Activated gamma-delta T cell treated with anti-CD3 and anti-CD28 coated beads, Interleukin-2, amount 50 U/mL, for 16 hours (primary cell): ENCODE measurements at regions not wholly inside any gene's neighbourhood (a gene's known extent, or its start where the extent isn't known, plus 50 kb on each side); places are given as distances from the start of the nearest gene placed in this dataset.

Source experiments
- DNase-seq: peaks from one replicate; pipeline ENCODE4 v3.0.0-alpha.2; 2020; ENCODE audit warnings: low read depth

- no peak for DNase-seq
These were observed 193.3 kb upstream of the CSF3R start for GRCh38 chr1:36675931-36676562.

GRCh38 chr1:36675106-36675505, 192.4 kb upstream of the CSF3R start:
- no peak for DNase-seq

- no peak for DNase-seq
These were observed 190.5 kb upstream of the CSF3R start for GRCh38 chr1:36673202-36673601.

GRCh38 chr1:36669262-36669661, 186.5 kb upstream of the CSF3R start:
- DNase-seq, result no peak

- no peak for DNase-seq
These were observed 185.1 kb upstream of the CSF3R start for GRCh38 chr1:36667836-36668235.

GRCh38 chr1:36667256-36667655, 184.5 kb upstream of the CSF3R start:
- DNase-seq, result no peak

GRCh38 chr1:36665478-36666080, 182.9 kb upstream of the CSF3R start:
- DNase-seq, result no peak

- DNase-seq, result no peak
These were observed 182.0 kb upstream of the CSF3R start for GRCh38 chr1:36664571-36665287.

- DNase-seq, result no peak
These were observed 181.2 kb upstream of the CSF3R start for GRCh38 chr1:36663772-36664430.

- no peak for DNase-seq
These were observed 176.1 kb upstream of the CSF3R start for GRCh38 chr1:36658838-36659237.

- no peak for DNase-seq
These were observed 175.1 kb upstream of the CSF3R start for GRCh38 chr1:36657826-36658225.

- DNase-seq, result no peak
These were observed 174.1 kb upstream of the CSF3R start for GRCh38 chr1:36656838-36657237.

- DNase-seq, result no peak
These were observed 173.6 kb upstream of the CSF3R start for GRCh38 chr1:36656271-36656670.

GRCh38 chr1:36654586-36654985, 171.9 kb upstream of the CSF3R start:
- DNase-seq, result no peak

GRCh38 chr1:36653850-36654249, 171.1 kb upstream of the CSF3R start:
- DNase-seq, result no peak

GRCh38 chr1:36652586-36652985, 169.9 kb upstream of the CSF3R start:
- DNase-seq, result no peak

GRCh38 chr1:36652011-36652410, 169.3 kb upstream of the CSF3R start:
- DNase-seq, result no peak

GRCh38 chr1:36651176-36651910, 168.6 kb upstream of the CSF3R start:
- DNase-seq, result no peak

GRCh38 chr1:36650200-36651065, 167.7 kb upstream of the CSF3R start:
- DNase-seq, result peak; percentile 37

- DNase-seq, result no peak
These were observed 163.2 kb upstream of the CSF3R start for GRCh38 chr1:36645867-36646266.

- no peak for DNase-seq
These were observed 161.8 kb upstream of the CSF3R start for GRCh38 chr1:36644556-36644955.
